HEK293 (cell line): ENCODE measurements at regions not wholly inside any gene's neighbourhood (a gene's known extent, or its start where the extent isn't known, plus 50 kb on each side); places are given as distances from the start of the nearest gene placed in this dataset.

Experiments
- EGR2 ChIP-seq: fragments of 450-650 bp; formaldehyde crosslinking; IDR thresholded peaks from 2 replicates; pipeline ENCODE4 v1.5.1; 2016; ENCODE audit warnings: low read depth, missing biosample characterization, missing genetic modification characterization
- GFI1B ChIP-seq: fragments of 450-650 bp; formaldehyde crosslinking; IDR thresholded peaks from 2 replicates; pipeline ENCODE4 v1.5.1; 2016; ENCODE audit warnings: missing biosample characterization, missing genetic modification characterization
- GLIS2 ChIP-seq: fragments of 450-650 bp; formaldehyde crosslinking; IDR thresholded peaks from 2 replicates; pipeline ENCODE4 v1.5.1; 2016; ENCODE audit warnings: missing biosample characterization, missing genetic modification characterization
- KLF17 ChIP-seq: fragments of 450-650 bp; formaldehyde crosslinking; IDR thresholded peaks from 2 replicates; pipeline ENCODE4 v1.5.1; 2016; ENCODE audit warnings: missing biosample characterization, missing genetic modification characterization
- SP2 ChIP-seq: fragments of 450-650 bp; formaldehyde crosslinking; IDR thresholded peaks from 2 replicates; pipeline ENCODE4 v1.5.1; 2016; ENCODE audit warnings: missing biosample characterization, missing genetic modification characterization
- TCF7L2 ChIP-seq: IDR thresholded peaks from 2 replicates; pipeline ENCODE4 v1.6.1; 2011; ENCODE audit warnings: low read depth, mild to moderate bottlenecking, inconsistent platforms, low read length, moderate library complexity, borderline replicate concordance
- ZBTB1 ChIP-seq: fragments of 450-650 bp; formaldehyde crosslinking; IDR thresholded peaks from 2 replicates; pipeline ENCODE4 v1.5.1; 2016; ENCODE audit warnings: missing biosample characterization, missing genetic modification characterization
- ZBTB11 ChIP-seq: fragments of 450-650 bp; formaldehyde crosslinking; conservative IDR thresholded peaks from 2 replicates; pipeline ENCODE4 v1.5.1; 2016; ENCODE audit warnings: low read depth, missing biosample characterization, missing genetic modification characterization
- ZBTB21 ChIP-seq: fragments of 450-650 bp; formaldehyde crosslinking; IDR thresholded peaks from 2 replicates; pipeline ENCODE4 v1.5.1; 2017; ENCODE audit warnings: missing biosample characterization, missing genetic modification characterization
- ZBTB8A ChIP-seq: fragments of 450-650 bp; formaldehyde crosslinking; IDR thresholded peaks from 2 replicates; pipeline ENCODE4 v1.5.1; 2016; ENCODE audit warnings: missing biosample characterization, missing genetic modification characterization
- ZEB2 ChIP-seq: fragments of 450-650 bp; formaldehyde crosslinking; IDR thresholded peaks from 2 replicates; pipeline ENCODE4 v1.5.1; 2016; ENCODE audit warnings: missing biosample characterization, missing genetic modification characterization
- ZFHX2 ChIP-seq: fragments of 450-650 bp; formaldehyde crosslinking; conservative IDR thresholded peaks from 2 replicates; pipeline ENCODE4 v1.5.1; 2016; ENCODE audit warnings: missing biosample characterization, missing genetic modification characterization
- ZNF335 ChIP-seq: fragments of 450-650 bp; formaldehyde crosslinking; conservative IDR thresholded peaks from 2 replicates; pipeline ENCODE4 v1.5.1; 2016; ENCODE audit warnings: missing biosample characterization, missing genetic modification characterization
- ZNF394 ChIP-seq: fragments of 450-650 bp; formaldehyde crosslinking; IDR thresholded peaks from 2 replicates; pipeline ENCODE4 v1.5.1; 2016; ENCODE audit warnings: missing biosample characterization, missing genetic modification characterization, mild to moderate bottlenecking, moderate library complexity, borderline replicate concordance
- ZNF510 ChIP-seq: fragments of 450-650 bp; formaldehyde crosslinking; IDR thresholded peaks from 2 replicates; pipeline ENCODE4 v1.5.1; 2018; ENCODE audit warnings: mild to moderate bottlenecking, missing genetic modification characterization, missing biosample characterization; ENCODE audit not compliant: insufficient replicate concordance
- ZNF624 ChIP-seq: fragments of 450-650 bp; formaldehyde crosslinking; IDR thresholded peaks from 2 replicates; pipeline ENCODE4 v1.5.1; 2017; ENCODE audit warnings: missing biosample characterization, missing genetic modification characterization
- ZNF629 ChIP-seq: fragments of 450-650 bp; formaldehyde crosslinking; IDR thresholded peaks from 2 replicates; pipeline ENCODE4 v1.5.1; 2017; ENCODE audit warnings: missing biosample characterization, missing genetic modification characterization
- ZNF660 ChIP-seq: fragments of 450-650 bp; IDR thresholded peaks from 2 replicates; pipeline ENCODE4 v1.5.1; 2018; ENCODE audit warnings: missing biosample characterization, mild to moderate bottlenecking, missing genetic modification characterization
- ZNF777 ChIP-seq: fragments of 450-650 bp; formaldehyde crosslinking; IDR thresholded peaks from 2 replicates; pipeline ENCODE4 v1.5.1; 2017; ENCODE audit warnings: missing biosample characterization, missing genetic modification characterization, borderline replicate concordance
- ZNF843 ChIP-seq: fragments of 450-650 bp; formaldehyde crosslinking; IDR thresholded peaks from 2 replicates; pipeline ENCODE4 v1.5.1; 2016; ENCODE audit warnings: missing biosample characterization, missing genetic modification characterization
- TF ChIP-seq, protein P1 (sequence below): fragments of 450-650 bp; formaldehyde crosslinking; IDR thresholded peaks from 2 replicates; pipeline ENCODE4 v1.5.1; 2017; ENCODE audit warnings: missing biosample characterization, missing genetic modification characterization

DNA sequence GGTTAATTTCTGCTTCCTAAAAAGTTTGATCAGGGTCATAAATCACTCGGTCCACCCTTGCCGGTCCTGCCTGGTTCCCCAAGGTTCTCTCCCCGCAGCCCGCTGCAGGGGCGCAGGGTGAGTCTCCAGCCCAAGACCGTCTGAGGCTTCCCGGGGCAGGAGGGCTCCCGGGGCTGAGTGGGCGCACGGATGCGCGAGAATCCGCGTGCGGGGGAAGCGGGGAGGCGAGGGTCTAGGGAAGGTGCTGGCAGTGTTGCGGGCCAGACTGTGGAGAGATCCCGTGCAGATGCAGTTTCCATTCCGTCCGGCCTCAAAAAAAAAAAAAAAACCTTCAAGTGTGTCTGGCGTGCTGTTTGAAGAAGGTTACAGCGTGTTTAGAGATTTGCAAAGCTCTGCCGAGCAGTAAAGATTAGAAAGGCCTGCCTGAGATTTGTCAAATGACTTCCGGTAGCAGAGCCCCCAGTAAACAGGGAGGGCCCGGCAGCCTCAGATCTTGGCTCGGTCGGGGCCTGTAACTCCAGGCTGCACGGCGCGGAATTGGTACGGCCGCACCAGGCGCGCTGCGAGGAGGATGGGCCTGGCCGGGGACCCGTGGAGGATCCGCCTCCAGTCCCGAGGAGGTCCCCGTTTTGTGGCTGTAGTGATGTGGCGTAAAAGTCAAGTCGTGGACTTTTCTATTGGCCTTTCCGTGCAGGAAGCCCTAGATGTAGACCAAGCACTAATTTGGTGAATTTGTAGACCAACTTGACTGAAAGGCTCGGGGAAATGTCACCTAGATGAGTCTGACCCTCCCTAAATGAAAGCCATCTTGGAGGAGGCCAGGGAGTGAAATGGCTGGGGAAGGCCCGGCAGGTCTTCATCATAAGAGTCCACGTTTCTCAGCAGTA is 293.2 kb upstream of the NFE2L3 start (continued):
- TF ChIP-seq ZBTB11 (tag by site-specific recombination), result peak; percentile 55
- peak; percentile 92 for TF ChIP-seq ZBTB8A
- TF ChIP-seq GFI1B (tag by site-specific recombination), result peak; percentile 100
- peak; percentile 68 for TF ChIP-seq TCF7L2
- no peak for TF ChIP-seq ZNF510 (tag by site-specific recombination)
- peak; percentile 87 for TF ChIP-seq ZNF843 (tag by site-specific recombination)
- TF ChIP-seq GLIS2 (tag by site-specific recombination), result 0 out of 2 replicates have a peak, but pooled peaks have one; percentile 29
- peak; percentile 49; the same call in 1 of the 2 replicates for TF ChIP-seq ZNF660 (tag by site-specific recombination)
- TF ChIP-seq ZFHX2 (tag by site-specific recombination), result peak; percentile 70
- no peak for TF ChIP-seq ZNF394
- no peak for TF ChIP-seq ZNF624 (tag by site-specific recombination)
- peak; percentile 75 for TF ChIP-seq SP2
- peak; percentile 60; the same call in 1 of the 2 replicates for TF ChIP-seq ZEB2 (tag by site-specific recombination)
- TF ChIP-seq ZBTB1, result no peak
- TF ChIP-seq ZBTB21 (tag by site-specific recombination), result no peak
- peak; percentile 69 for TF ChIP-seq ZNF629 (tag by site-specific recombination)
- TF ChIP-seq ZNF335 (tag by site-specific recombination), result peak; percentile 36
- peak; percentile 50; the same call in 1 of the 2 replicates for TF ChIP-seq KLF17 (tag by site-specific recombination)
- peak; percentile 63 for TF ChIP-seq EGR2 (tag by site-specific recombination)
- TF ChIP-seq ZNF777, result no peak
- TF ChIP-seq, protein P1, sequence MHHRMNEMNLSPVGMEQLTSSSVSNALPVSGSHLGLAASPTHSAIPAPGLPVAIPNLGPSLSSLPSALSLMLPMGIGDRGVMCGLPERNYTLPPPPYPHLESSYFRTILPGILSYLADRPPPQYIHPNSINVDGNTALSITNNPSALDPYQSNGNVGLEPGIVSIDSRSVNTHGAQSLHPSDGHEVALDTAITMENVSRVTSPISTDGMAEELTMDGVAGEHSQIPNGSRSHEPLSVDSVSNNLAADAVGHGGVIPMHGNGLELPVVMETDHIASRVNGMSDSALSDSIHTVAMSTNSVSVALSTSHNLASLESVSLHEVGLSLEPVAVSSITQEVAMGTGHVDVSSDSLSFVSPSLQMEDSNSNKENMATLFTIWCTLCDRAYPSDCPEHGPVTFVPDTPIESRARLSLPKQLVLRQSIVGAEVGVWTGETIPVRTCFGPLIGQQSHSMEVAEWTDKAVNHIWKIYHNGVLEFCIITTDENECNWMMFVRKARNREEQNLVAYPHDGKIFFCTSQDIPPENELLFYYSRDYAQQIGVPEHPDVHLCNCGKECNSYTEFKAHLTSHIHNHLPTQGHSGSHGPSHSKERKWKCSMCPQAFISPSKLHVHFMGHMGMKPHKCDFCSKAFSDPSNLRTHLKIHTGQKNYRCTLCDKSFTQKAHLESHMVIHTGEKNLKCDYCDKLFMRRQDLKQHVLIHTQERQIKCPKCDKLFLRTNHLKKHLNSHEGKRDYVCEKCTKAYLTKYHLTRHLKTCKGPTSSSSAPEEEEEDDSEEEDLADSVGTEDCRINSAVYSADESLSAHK (tag by site-specific recombination), result peak; percentile 82
